ENCODE measurements at regions not wholly inside any gene's neighbourhood (a gene's known extent, or its start where the extent isn't known, plus 50 kb on each side); places are given as distances from the start of the nearest gene placed in this dataset.
"Not testable (repeated sequence)": the region's sequence is repeated elsewhere in the genome, so short reads cannot be mapped to it uniquely, and the experiment has no call there.

- no peak overlapping the region for H3K27ac Mint-ChIP-seq (ENCODE audit: unreplicated experiment)
- H3K4me3 Mint-ChIP-seq, result no peak overlapping the region
- no peaks in the 10 kb centered on the region for H3K36me3 Mint-ChIP-seq (ENCODE audit: low read depth)
- peaks cover 9% of the 10 kb centered on the region for H3K4me1 Mint-ChIP-seq
- no peaks in the 10 kb centered on the region for H3K27me3 Mint-ChIP-seq (ENCODE audit: low read depth)
- no peak for TF ChIP-seq CTCF (conservative IDR thresholded peaks at IDR 0.05)
- DNase-seq (ENCODE audit: low read depth, low spot score), result no peak
- H3K9me3 Mint-ChIP-seq, result no peaks in the 10 kb centered on the region
Measured at GRCh38 chr4:138393886-138394610, 151.9 kb upstream of the SLC7A11 start.

GRCh38 chr4:138392751-138393308 is 150.7 kb upstream of the SLC7A11 start:
- Mint-ChIP-seq H3K36me3 (ENCODE audit: low read depth) (no peaks in the 10 kb centered on the region), H3K4me1 (no peaks in the 10 kb centered on the region), H3K9me3 (no peaks in the 10 kb centered on the region), H3K4me3 (no peak overlapping the region), H3K27me3 (ENCODE audit: low read depth) (no peaks in the 10 kb centered on the region), H3K27ac (ENCODE audit: unreplicated experiment) (no peak overlapping the region)
- DNase-seq (ENCODE audit: low read depth, low spot score), result no peak
- TF ChIP-seq CTCF (conservative IDR thresholded peaks at IDR 0.05), result no peak

- Mint-ChIP-seq H3K27me3 (ENCODE audit: low read depth) (no peaks in the 10 kb centered on the region), H3K36me3 (ENCODE audit: low read depth) (no peaks in the 10 kb centered on the region), H3K4me3 (no peak overlapping the region), H3K9me3 (no peaks in the 10 kb centered on the region), H3K27ac (ENCODE audit: unreplicated experiment) (no peak overlapping the region), H3K4me1 (no peaks in the 10 kb centered on the region)
- DNase-seq (ENCODE audit: low read depth, low spot score), result no peak
- TF ChIP-seq CTCF (conservative IDR thresholded peaks at IDR 0.05), result no peak
Measured at GRCh38 chr4:138389976-138390685, 148.0 kb upstream of the SLC7A11 start.

GRCh38 chr4:138374947-138375346 is 132.8 kb upstream of the SLC7A11 start:
- TF ChIP-seq CTCF (conservative IDR thresholded peaks at IDR 0.05), result no peak

GRCh38 chr4:138367942-138368341 is 125.8 kb upstream of the SLC7A11 start:
- no peak for DNase-seq (ENCODE audit: low read depth, low spot score)
- H3K27me3 Mint-ChIP-seq (ENCODE audit: low read depth), result no peaks in the 10 kb centered on the region
- no peak for TF ChIP-seq CTCF (conservative IDR thresholded peaks at IDR 0.05)
- H3K36me3 Mint-ChIP-seq (ENCODE audit: low read depth), result peaks cover 2% of the 10 kb centered on the region
- H3K4me3 Mint-ChIP-seq, result no peak overlapping the region
- no peak overlapping the region for H3K27ac Mint-ChIP-seq (ENCODE audit: unreplicated experiment)
- H3K9me3 Mint-ChIP-seq, result peaks cover 2% of the 10 kb centered on the region
- H3K4me1 Mint-ChIP-seq, result no peaks in the 10 kb centered on the region

More at GRCh38 chr4:138374947-138375346, 132.8 kb upstream of the SLC7A11 start:
- Mint-ChIP-seq H3K4me1 (no peaks in the 10 kb centered on the region), H3K27me3 (ENCODE audit: low read depth) (no peaks in the 10 kb centered on the region), H3K27ac (ENCODE audit: unreplicated experiment) (no peak overlapping the region), H3K36me3 (ENCODE audit: low read depth) (peaks cover 18% of the 10 kb centered on the region), H3K4me3 (no peak overlapping the region), H3K9me3 (peaks cover 22% of the 10 kb centered on the region)
- DNase-seq (ENCODE audit: low read depth, low spot score), result no peak

GRCh38 chr4:138352446-138352845 is 110.3 kb upstream of the SLC7A11 start:
- peaks cover 29% of the 10 kb centered on the region for H3K36me3 Mint-ChIP-seq (ENCODE audit: low read depth)
- peaks cover 20% of the 10 kb centered on the region for H3K4me1 Mint-ChIP-seq
- not testable (repeated sequence) for H3K27ac Mint-ChIP-seq (ENCODE audit: unreplicated experiment); H3K27me3 Mint-ChIP-seq (ENCODE audit: low read depth); DNase-seq (ENCODE audit: low read depth, low spot score); H3K4me3 Mint-ChIP-seq
- peaks cover 18% of the 10 kb centered on the region for H3K9me3 Mint-ChIP-seq

All from neural crest cell (in vitro differentiated cells).